Suprapubic skin (tissue), 4 donors: ENCODE measurements at regions not wholly inside any gene's neighbourhood (a gene's known extent, or its start where the extent isn't known, plus 50 kb on each side); places are given as distances from the start of the nearest gene placed in this dataset.

ENCODE experiments used
- DNase-seq, 2 donors: peaks; one replicate each; pipeline ENCODE4 v3.0.0-alpha.2; 2019; ENCODE audit warnings: low spot score in 2 of 2
- H3K27ac ChIP-seq: fragments of 200-600 bp; sonication (generic); one replicate; pipeline ENCODE4 v1.5.1; 2019
- H3K27me3 ChIP-seq: fragments of 200-600 bp; sonication (generic); one replicate; pipeline ENCODE4 v1.5.1; 2019
- H3K36me3 ChIP-seq: fragments of 200-600 bp; sonication (generic); one replicate; pipeline ENCODE4 v1.5.1; 2019
- H3K4me1 ChIP-seq: fragments of 200-600 bp; sonication (generic); one replicate; pipeline ENCODE4 v1.5.1; 2019
- H3K4me3 ChIP-seq: fragments of 200-600 bp; sonication (generic); one replicate; pipeline ENCODE4 v1.5.1; 2019; ENCODE audit warnings: mild to moderate bottlenecking
- H3K9me3 ChIP-seq: fragments of 200-600 bp; sonication (generic); one replicate; pipeline ENCODE4 v1.5.1; 2019
- EP300 ChIP-seq: sonication (generic); formaldehyde crosslinking; IDR thresholded peaks from one replicate; pipeline ENCODE4 v1.6.1; 2017; ENCODE audit warnings: antibody characterized with exemption
- POLR2A ChIP-seq, 2 donors: fragments of 450-650 bp; IDR thresholded peaks; one replicate each; pipeline ENCODE4 v1.6.1; 2017; ENCODE audit warnings: antibody characterized with exemption in 2 of 2, mild to moderate bottlenecking in 2 of 2, moderate library complexity in 2 of 2
- POLR2AphosphoS5 ChIP-seq, 3 donors: sonication (generic); formaldehyde crosslinking; IDR thresholded peaks; one replicate each; pipeline ENCODE4 v1.6.1; 2017; ENCODE audit warnings: antibody characterized with exemption in 3 of 3
- WGBS: methylation state at CpG from one replicate; pipeline ENCODE4 v1.1.5; 2018; 5-methylcytosine and 5-hydroxymethylcytosine counted together
- TF ChIP-seq, protein P1 (sequence below), 2 donors: fragments of 200-600 bp in 1 of 2; fragments of 450-650 bp in 1 of 2; sonication (generic) in 1 of 2; IDR thresholded peaks; one replicate each; pipeline ENCODE4 v1.5.1; 2016 to 2019; ENCODE audit warnings: antibody characterized with exemption in 2 of 2, mild to moderate bottlenecking in 1 of 2, moderate library complexity in 1 of 2

DNA sequence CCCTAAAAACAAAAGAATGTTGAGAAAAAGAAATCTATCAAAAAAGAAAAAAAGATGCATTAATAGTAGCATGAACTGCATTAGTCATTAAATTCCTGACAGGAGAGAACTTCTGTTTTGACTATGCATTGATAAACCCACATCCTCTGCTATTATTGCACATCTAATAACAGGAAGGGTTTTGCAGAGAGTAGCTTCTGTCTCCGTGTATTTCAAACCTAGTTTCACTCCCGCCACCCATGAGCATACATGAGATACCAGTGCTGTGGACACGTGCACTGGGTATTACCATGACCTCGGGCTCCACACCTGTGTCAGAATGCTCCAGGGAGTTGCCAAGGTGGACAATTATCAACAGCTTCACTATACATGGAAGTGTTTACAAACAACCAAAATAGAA lies 449.1 kb upstream of the SOX5 start:
- H3K36me3 ChIP-seq = no peaks in the 10 kb centered on the region
- no peak for TF ChIP-seq POLR2AphosphoS5 (IDR thresholded peaks at IDR 0.05)
- no peak for TF ChIP-seq EP300
- TF ChIP-seq POLR2A (IDR thresholded peaks at IDR 0.05) = no peak
- TF ChIP-seq, protein P1, sequence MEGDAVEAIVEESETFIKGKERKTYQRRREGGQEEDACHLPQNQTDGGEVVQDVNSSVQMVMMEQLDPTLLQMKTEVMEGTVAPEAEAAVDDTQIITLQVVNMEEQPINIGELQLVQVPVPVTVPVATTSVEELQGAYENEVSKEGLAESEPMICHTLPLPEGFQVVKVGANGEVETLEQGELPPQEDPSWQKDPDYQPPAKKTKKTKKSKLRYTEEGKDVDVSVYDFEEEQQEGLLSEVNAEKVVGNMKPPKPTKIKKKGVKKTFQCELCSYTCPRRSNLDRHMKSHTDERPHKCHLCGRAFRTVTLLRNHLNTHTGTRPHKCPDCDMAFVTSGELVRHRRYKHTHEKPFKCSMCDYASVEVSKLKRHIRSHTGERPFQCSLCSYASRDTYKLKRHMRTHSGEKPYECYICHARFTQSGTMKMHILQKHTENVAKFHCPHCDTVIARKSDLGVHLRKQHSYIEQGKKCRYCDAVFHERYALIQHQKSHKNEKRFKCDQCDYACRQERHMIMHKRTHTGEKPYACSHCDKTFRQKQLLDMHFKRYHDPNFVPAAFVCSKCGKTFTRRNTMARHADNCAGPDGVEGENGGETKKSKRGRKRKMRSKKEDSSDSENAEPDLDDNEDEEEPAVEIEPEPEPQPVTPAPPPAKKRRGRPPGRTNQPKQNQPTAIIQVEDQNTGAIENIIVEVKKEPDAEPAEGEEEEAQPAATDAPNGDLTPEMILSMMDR (IDR thresholded peaks at IDR 0.05) = no peak
- H3K4me1 ChIP-seq = no peaks in the 10 kb centered on the region
- no peak overlapping the region for H3K27ac ChIP-seq
- DNase-seq = no peak
- H3K4me3 ChIP-seq = no peak overlapping the region
- no peaks in the 10 kb centered on the region for H3K9me3 ChIP-seq
- no peaks in the 10 kb centered on the region for H3K27me3 ChIP-seq
- 82% methylated on average over 4 of the region's 4 CpGs for WGBS

DNA sequence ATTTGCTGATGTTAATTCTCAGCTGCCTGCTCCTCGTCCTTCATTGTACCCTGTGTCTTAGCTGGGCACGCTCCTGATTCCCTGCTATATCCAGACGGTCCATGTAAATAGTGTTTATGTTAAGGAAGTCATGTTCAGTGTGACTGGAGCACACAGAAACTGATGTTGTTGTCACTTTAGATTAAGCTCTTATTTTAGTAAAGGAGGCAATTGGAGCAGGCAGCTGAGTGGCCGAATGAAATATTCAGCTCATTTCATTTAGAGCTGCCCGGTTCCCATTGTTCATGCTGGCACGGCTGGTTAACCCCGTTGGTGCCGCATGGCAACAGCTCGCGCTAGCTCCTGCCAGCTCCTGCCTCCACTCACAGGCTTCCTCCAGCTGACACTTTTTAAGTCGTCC lies 446.8 kb upstream of the SOX5 start:
- no peaks in the 10 kb centered on the region for H3K27me3 ChIP-seq

DNA sequence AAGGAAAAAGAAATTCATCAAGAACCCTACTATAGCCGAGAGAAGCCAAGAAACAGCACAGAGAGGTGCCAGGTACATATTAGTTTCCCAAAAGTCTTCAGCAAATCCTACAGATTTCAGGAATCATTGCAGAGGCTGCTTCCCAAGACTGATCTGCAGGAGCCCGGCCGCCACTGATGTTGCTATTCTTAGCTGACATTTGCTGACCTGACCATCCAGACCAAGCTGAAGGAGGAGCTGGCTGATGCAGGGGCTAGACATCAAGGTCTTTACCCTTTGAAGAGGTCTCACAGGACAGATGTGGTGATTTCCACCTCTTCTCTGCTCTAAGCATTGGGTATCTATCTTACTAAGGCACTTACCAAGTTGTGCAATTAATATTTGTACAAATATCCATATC lies 444.8 kb upstream of the SOX5 start:
- Histone ChIP-seq H3K36me3 (no peaks in the 10 kb centered on the region), H3K27ac (no peak overlapping the region), H3K4me3 (no peak overlapping the region), H3K9me3 (no peaks in the 10 kb centered on the region), H3K4me1 (no peaks in the 10 kb centered on the region), H3K27me3 (no peaks in the 10 kb centered on the region)
- TF ChIP-seq EP300 (no peak), POLR2A (IDR thresholded peaks at IDR 0.05) (no peak), POLR2AphosphoS5 (IDR thresholded peaks at IDR 0.05) (no peak)
- TF ChIP-seq, protein P1 (IDR thresholded peaks at IDR 0.05) = no peak
- 98% methylated on average over 3 of the region's 3 CpGs for WGBS
- no peak for DNase-seq

More for the DNA sequence above, 446.8 kb upstream of the SOX5 start:
- H3K9me3 ChIP-seq = no peaks in the 10 kb centered on the region
- TF ChIP-seq EP300 = no peak
- TF ChIP-seq, protein P1 (IDR thresholded peaks at IDR 0.05) = no peak
- TF ChIP-seq POLR2A (IDR thresholded peaks at IDR 0.05) = no peak
- TF ChIP-seq POLR2AphosphoS5 (IDR thresholded peaks at IDR 0.05) = no peak
- H3K4me1 ChIP-seq = no peaks in the 10 kb centered on the region
- no peak for DNase-seq
- 64% methylated on average over 11 of the region's 11 CpGs for WGBS
- H3K4me3 ChIP-seq = no peak overlapping the region
- no peak overlapping the region for H3K27ac ChIP-seq
- H3K36me3 ChIP-seq = no peaks in the 10 kb centered on the region

DNA sequence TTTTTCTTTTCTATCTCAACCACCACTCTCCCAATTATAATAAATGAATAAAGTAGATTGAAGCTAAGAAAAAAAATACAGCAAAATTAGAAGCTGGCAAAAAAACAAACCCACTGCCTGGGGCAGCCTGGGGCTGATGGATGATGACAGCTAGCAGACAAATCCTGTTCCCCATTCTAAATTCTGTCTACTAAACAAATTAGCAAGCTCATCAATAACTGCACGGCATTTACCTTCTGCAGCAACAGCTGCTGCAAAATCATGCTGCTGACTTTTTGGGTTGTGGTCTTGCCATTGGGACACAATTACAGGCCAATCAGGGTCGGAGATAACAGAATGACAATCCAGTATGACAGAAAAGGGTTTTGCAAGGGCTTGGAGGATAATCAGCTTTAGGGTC lies 443.6 kb upstream of the SOX5 start:
- H3K27ac ChIP-seq = no peak overlapping the region
- no peak for DNase-seq
- H3K27me3 ChIP-seq = no peaks in the 10 kb centered on the region
- 58% methylated on average over 2 of the region's 2 CpGs for WGBS
- H3K36me3 ChIP-seq = no peaks in the 10 kb centered on the region
- TF ChIP-seq, protein P1 (IDR thresholded peaks at IDR 0.05) = no peak
- no peak for TF ChIP-seq EP300
- no peak for TF ChIP-seq POLR2AphosphoS5 (IDR thresholded peaks at IDR 0.05)
- TF ChIP-seq POLR2A (IDR thresholded peaks at IDR 0.05) = no peak
- no peaks in the 10 kb centered on the region for H3K4me1 ChIP-seq
- H3K4me3 ChIP-seq = no peak overlapping the region
- H3K9me3 ChIP-seq = no peaks in the 10 kb centered on the region

DNA sequence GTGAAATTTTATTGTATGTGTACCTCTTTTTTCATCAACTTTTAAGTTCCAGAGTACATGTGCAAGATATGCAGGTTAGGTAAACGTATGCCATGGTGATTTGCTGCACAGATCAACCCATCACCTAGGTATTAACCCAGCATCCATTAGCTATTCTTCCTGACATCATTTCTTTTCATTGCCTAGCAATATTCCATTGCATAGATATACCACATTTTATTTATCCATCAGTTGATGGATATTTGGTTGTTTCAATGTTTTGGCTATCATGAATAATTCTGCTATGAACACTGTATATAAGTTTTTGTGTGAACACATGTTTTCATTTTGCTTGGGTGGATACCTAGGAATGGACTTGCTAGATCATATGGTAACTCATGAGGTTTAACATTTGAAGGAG lies 439.9 kb upstream of the SOX5 start:
- H3K27ac ChIP-seq = no peak overlapping the region
- DNase-seq = no peak
- TF ChIP-seq, protein P1 (IDR thresholded peaks at IDR 0.05) = no peak
- TF ChIP-seq POLR2AphosphoS5 (IDR thresholded peaks at IDR 0.05) (no peak), EP300 (no peak), POLR2A (IDR thresholded peaks at IDR 0.05) (no peak)
- no peaks in the 10 kb centered on the region for H3K27me3 ChIP-seq
- H3K9me3 ChIP-seq = no peaks in the 10 kb centered on the region
- no peak overlapping the region for H3K4me3 ChIP-seq
- WGBS = 77% methylated on average over 1 of the region's 1 CpG
- no peaks in the 10 kb centered on the region for H3K4me1 ChIP-seq
- H3K36me3 ChIP-seq = no peaks in the 10 kb centered on the region
